IPS-18a (cell line): ENCODE measurements at regions not wholly inside any gene's neighbourhood (a gene's known extent, or its start where the extent isn't known, plus 50 kb on each side); places are given as distances from the start of the nearest gene placed in this dataset.
"Not testable (repeated sequence)": the region's sequence is repeated elsewhere in the genome, so short reads cannot be mapped to it uniquely, and the experiment has no call there.

ENCODE experiments used
- H3K27ac ChIP-seq: one replicate; pipeline ENCODE4 v1.5.1; 2013; ENCODE audit warnings: low read length
- H3K27me3 ChIP-seq: one replicate; pipeline ENCODE4 v1.6.1; 2013; ENCODE audit warnings: mild to moderate bottlenecking, low read length; ENCODE audit not compliant: control insufficient read depth, insufficient read depth
- H3K36me3 ChIP-seq: one replicate; pipeline ENCODE4 v1.6.1; 2013; ENCODE audit warnings: low read depth, low read length; ENCODE audit not compliant: control insufficient read depth
- H3K4me1 ChIP-seq: one replicate; pipeline ENCODE4 v1.6.1; 2013; ENCODE audit warnings: low read depth, low read length; ENCODE audit not compliant: control insufficient read depth
- H3K4me3 ChIP-seq: one replicate; pipeline ENCODE4 v1.5.1; 2013; ENCODE audit warnings: low read length
- H3K9ac ChIP-seq: one replicate; pipeline ENCODE4 v1.6.1; 2013; ENCODE audit warnings: mild to moderate bottlenecking, low read length, moderate library complexity
- H3K9me3 ChIP-seq: one replicate; pipeline ENCODE4 v1.6.1; 2013; ENCODE audit warnings: low read depth, low read length; ENCODE audit not compliant: control insufficient read depth

DNA sequence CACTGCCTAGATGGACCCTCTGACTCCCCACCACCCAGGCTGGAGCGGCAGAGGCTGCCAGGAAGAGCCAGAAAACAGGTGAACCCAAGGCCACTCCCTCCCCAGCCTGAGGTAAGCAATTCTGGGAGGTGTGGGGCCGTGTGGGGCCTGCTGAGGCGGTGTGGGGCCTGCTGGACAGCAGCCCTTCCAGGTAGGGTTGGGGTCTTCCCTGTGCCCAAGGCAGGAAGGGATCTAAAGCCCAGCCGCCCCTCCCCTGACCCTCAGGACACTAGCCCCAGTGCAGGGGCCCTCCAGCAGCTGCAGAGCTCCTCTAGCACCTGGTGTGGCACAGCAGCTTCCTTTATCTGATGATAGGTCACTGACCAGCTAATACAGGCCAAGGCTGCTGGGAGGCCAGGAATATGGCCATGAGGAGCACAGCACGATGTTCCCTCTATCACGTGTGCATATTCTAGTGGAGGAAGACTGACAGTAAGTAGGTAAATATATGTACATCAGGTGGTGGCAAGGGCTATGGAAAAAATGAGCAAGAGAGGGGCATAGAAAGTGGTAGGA is 86.9 kb downstream of the IER5 start:
- Histone ChIP-seq H3K27ac (no peak overlapping the region), H3K36me3 (no peaks in the 10 kb centered on the region), H3K4me3 (no peak overlapping the region), H3K27me3 (peaks cover 4% of the 10 kb centered on the region), H3K4me1 (peaks cover 16% of the 10 kb centered on the region), H3K9ac (no peak overlapping the region), H3K9me3 (no peaks in the 10 kb centered on the region)

DNA sequence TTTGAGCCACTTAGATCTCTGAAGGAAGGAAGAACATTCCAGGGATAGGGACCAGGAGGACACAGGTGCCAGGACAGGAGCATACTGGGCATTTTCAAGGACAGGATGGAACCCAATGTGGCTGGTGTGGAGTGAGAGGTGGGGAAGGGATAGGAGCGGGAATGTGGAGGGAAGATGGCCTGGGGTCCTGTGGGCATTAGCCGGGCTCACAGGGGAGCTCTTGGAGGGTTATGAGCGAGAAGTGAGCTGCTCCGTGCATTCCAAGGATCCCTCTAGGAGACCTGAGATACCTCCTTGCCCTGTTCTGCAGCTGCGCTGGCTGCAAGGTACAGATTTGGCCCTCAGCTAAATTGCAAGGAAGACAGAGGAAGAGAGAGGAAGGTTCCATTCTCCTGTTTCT is 87.5 kb downstream of the IER5 start:
- peaks cover 21% of the 10 kb centered on the region for H3K4me1 ChIP-seq
- H3K36me3 ChIP-seq = no peaks in the 10 kb centered on the region
- H3K27me3 ChIP-seq = peaks cover 9% of the 10 kb centered on the region
- H3K27ac ChIP-seq = no peak overlapping the region
- H3K4me3 ChIP-seq = no peak overlapping the region
- no peaks in the 10 kb centered on the region for H3K9me3 ChIP-seq
- no peak overlapping the region for H3K9ac ChIP-seq

DNA sequence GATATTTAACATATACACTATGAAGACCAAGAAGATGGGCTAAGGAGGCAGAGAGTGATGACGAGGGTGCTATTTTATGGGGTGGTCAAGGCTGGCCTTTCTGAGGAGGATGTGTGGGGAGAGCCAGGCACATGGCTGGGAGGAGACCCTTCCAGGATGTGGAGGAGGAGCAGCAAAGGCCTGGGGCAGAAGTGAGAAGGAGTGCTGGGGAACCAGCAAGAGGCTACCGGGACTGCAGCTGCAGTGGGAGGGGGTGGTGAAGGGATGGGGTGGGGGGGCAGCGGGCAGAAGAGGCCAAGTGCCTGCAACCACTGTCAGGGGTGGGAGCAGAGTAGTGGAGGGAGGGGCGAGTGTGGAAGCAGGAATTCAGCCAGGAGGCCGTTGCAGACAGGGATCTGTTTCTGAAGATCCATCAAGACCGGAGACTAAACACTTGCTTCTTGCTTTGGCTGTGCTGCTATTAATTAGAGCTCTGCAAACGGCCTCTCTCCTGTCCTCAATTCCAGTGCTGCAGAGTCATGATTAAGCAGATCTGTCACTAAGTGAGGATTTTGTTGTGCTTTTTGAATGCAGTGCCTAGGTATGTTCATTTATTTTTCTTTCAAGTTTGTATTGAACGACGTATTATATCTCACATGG is 89.9 kb downstream of the IER5 start:
- Histone ChIP-seq H3K4me1 (peaks cover 31% of the 10 kb centered on the region), H3K27me3 (peaks cover 9% of the 10 kb centered on the region), H3K36me3 (no peaks in the 10 kb centered on the region), H3K4me3 (no peak overlapping the region), H3K9me3 (no peaks in the 10 kb centered on the region), H3K9ac (no peak overlapping the region), H3K27ac (no peak overlapping the region)

DNA sequence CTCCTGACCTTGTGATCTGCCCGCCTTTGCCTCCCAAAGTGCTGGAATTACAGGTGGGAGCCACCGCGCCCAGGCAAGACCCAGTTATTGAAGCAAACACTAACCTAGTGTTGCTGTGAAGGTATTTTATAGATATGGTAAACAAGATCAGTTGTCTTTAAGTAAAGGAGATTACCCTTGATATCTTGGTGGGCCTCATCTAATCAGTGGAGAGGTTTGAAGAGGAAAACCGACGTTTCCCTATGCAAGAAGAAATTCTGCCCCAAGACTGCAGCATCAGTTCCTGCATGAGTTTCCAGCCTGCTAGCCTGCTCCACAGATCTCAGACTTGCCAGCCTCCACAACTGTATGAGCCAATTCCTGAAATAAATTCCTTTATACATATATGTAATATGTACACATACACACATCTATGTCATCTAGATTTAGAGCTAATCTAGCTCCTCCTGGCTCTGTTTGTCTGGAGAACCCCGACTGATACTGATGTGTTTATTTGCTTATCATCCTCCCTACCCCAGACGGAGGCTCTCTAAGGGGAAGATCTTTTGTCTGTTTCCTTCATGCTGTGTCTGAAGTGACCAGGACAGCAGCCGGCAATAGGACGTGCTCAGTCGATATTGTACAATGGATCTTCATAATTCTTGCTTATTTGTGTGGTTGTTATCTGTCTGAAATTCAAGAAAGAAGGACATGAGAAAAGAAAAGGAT is 90.9 kb downstream of the IER5 start:
- peak overlapping the region; percentile 66 for H3K9ac ChIP-seq
- H3K36me3 ChIP-seq = no peaks in the 10 kb centered on the region
- peaks cover 31% of the 10 kb centered on the region for H3K4me1 ChIP-seq
- no peaks in the 10 kb centered on the region for H3K9me3 ChIP-seq
- no peak overlapping the region for H3K27ac ChIP-seq
- peaks cover 9% of the 10 kb centered on the region for H3K27me3 ChIP-seq
- peak overlapping the region; percentile 47 for H3K4me3 ChIP-seq

DNA sequence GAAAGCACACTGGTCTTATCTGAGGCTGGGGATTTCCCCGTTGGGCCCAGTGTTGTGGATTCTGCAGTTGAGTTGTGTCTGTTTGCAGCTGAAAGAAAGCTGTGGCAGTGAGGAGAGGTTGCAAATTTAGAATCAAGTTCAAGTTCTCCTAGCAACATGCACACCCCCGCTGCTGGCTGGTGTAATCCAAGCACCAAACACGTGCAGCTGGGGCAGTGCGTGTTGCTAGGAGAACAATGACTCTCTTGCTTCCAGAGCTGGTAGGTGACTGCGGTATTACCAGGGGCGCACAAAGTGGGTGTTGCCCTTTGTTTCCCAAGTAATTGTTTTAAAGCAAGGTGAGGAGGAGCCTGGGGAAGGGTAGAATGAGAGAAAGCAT is 91.5 kb downstream of the IER5 start:
- peak overlapping the region; percentile 47 for H3K4me3 ChIP-seq

DNA sequence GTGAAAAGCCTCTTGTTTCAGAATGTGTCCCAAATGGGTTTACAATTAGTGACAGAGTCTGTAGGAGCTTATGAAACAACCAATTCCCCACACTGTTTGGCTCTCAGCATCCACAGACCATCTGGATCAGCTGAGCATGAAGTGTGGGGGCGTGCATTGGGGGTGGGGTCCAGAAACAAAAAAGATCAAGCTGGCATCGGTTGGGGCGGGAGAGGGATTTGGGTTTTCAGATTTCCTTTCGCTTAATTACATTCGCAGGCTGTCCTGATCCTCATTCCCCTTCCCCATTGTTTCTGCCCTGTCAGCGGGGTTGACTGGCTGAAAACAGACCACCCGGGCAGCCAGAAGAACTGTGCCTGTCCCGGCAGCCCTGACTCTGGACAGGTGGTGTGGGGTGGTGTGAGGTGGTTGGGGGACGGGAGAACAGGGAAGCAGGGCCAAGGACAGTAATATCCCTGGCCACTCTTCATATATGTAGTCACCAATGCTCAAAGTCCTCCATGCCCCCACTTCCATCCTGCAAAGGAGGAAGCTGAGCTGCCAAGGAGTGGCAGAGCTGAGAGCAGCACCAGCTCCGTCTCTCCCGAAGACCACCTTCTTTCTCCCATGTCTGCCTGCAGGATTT is 92.0 kb downstream of the IER5 start:
- peak overlapping the region; percentile 47 for H3K4me3 ChIP-seq
- peak overlapping the region; percentile 66 for H3K9ac ChIP-seq
- H3K4me1 ChIP-seq = peaks cover 31% of the 10 kb centered on the region
- H3K9me3 ChIP-seq = no peaks in the 10 kb centered on the region
- H3K36me3 ChIP-seq = no peaks in the 10 kb centered on the region
- H3K27me3 ChIP-seq = peaks cover 9% of the 10 kb centered on the region
- peak overlapping the region; percentile 43 for H3K27ac ChIP-seq

More for the DNA sequence above, 91.5 kb downstream of the IER5 start:
- H3K27me3 ChIP-seq = peaks cover 9% of the 10 kb centered on the region
- H3K27ac ChIP-seq = peak overlapping the region; percentile 43
- H3K9ac ChIP-seq = peak overlapping the region; percentile 66
- peaks cover 31% of the 10 kb centered on the region for H3K4me1 ChIP-seq
- no peaks in the 10 kb centered on the region for H3K9me3 ChIP-seq
- no peaks in the 10 kb centered on the region for H3K36me3 ChIP-seq

DNA sequence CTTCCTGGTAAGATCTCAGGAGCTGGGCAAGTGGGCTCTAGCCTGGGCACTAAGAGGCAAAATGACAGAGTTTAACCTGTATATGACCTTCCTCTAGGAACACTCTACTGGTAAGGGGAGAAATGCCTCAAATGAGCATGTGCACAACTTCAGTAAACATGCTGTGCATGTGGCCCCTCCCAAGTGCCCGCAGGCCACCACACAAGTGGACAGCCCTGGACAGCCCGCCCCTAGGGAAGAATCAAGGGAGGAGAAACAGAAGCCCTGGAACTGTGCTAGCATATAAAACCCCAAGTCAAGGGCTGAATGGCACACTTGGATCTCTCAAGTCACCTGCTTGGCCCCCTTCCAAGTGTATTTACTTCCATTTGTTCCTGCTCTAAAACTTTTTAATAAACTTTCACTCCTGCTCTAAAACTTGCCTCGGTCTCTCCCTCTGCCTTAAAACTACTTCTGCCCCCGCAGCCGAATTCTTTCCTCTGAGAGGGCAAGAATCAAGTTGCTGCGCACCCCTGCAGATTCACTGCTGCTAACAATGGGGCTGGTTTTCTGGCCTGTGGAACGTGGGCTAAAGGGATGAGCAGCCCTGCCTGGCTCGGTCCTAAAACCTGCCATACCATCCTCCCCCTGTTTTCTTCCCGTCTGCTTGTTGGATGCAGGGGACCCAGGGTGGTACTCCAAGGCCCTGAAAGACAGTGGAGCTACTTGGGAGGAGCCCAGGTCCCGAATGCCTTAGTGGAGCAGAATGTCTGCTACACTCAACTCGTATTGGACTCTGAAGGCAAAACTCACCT is 93.5 kb downstream of the IER5 start:
- peaks cover 30% of the 10 kb centered on the region for H3K4me1 ChIP-seq
- H3K9ac ChIP-seq = no peak overlapping the region
- peaks cover 9% of the 10 kb centered on the region for H3K27me3 ChIP-seq
- no peak overlapping the region for H3K27ac ChIP-seq
- peak overlapping the region; percentile 23 for H3K4me3 ChIP-seq
- no peaks in the 10 kb centered on the region for H3K9me3 ChIP-seq
- no peaks in the 10 kb centered on the region for H3K36me3 ChIP-seq

DNA sequence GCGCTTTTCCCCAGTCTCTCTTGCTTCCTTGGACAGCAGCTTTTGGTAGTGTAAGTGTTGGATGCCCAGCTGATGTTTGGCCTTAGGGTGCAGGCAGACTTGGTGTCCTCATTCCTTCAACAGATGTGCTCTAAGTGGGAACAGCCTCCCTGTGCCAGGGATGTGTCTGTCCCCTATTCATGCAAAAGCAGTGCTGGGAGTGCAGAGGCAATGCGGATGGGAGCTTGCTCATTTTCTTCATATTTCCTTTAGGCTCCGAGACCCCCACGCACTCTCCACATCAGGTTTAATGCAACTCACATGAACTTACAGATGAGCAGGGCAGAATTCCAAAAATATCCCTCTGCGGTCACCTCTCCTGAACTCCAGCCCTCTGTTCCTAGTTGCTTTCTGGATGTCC is 96.1 kb downstream of the IER5 start:
- Histone ChIP-seq H3K27me3 (peaks cover 9% of the 10 kb centered on the region), H3K36me3 (no peaks in the 10 kb centered on the region), H3K27ac (no peak overlapping the region), H3K4me1 (peaks cover 24% of the 10 kb centered on the region), H3K4me3 (no peak overlapping the region), H3K9me3 (no peaks in the 10 kb centered on the region), H3K9ac (no peak overlapping the region)

DNA sequence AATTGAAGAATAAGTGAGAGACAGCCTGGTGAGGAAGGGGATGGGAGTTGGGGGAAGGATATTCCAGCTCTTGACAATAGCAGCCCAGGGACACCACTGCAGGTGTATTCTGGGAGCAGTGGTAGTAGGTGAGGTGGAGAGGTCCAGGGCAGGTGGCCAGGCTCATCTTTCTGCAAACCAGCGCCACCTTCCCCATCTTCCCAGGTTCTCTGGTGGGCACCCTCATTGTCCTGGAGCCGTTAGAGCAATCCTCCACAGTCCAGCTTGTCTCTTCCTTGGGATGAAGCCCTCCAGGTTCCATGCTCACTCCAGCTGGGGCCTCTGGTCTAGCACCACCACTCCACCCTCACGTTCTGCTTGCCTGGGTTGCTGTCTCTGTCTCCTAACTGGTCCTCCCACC is 97.0 kb downstream of the IER5 start:
- no peak overlapping the region for H3K27ac ChIP-seq
- H3K9me3 ChIP-seq = no peaks in the 10 kb centered on the region
- no peak overlapping the region for H3K4me3 ChIP-seq
- peaks cover 10% of the 10 kb centered on the region for H3K27me3 ChIP-seq
- peaks cover 16% of the 10 kb centered on the region for H3K4me1 ChIP-seq
- H3K9ac ChIP-seq = no peak overlapping the region
- no peaks in the 10 kb centered on the region for H3K36me3 ChIP-seq

DNA sequence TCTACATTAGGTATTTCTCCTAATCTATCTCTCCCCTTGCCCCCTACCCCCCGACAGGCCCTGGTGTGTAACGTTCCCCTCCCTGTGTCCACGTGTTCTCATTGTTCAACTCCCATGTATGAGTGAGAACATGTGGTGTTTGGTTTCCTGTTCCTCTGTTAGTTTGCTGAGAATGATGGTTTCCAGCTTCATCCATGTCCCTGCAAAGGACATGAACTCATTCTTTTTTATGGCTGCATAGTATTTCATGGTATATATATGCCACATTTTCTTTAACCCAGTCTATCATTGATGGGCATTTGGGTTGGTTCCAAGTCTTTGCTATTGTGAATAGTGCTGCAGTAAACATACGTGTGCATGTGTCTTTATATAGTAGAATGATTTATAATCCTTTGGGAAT is 97.6 kb downstream of the IER5 start:
- H3K4me3 ChIP-seq, H3K9me3 ChIP-seq, H3K9ac ChIP-seq, H3K36me3 ChIP-seq, H3K4me1 ChIP-seq, H3K27ac ChIP-seq: not testable (repeated sequence)
- H3K27me3 ChIP-seq = peaks cover 11% of the 10 kb centered on the region
